Islet of Langerhans (tissue), 1 donor: ENCODE measurements at regions not wholly inside any gene's neighbourhood (a gene's known extent, or its start where the extent isn't known, plus 50 kb on each side); places are given as distances from the start of the nearest gene placed in this dataset.
"Not testable (repeated sequence)": the region's sequence is repeated elsewhere in the genome, so short reads cannot be mapped to it uniquely, and the experiment has no call there.

Source experiments
- FAIRE-seq: peaks from one replicate; lab custom pipeline; 2011; peaks lifted over from hg19 to GRCh38; lab: Jason Lieb, UNC

DNA sequence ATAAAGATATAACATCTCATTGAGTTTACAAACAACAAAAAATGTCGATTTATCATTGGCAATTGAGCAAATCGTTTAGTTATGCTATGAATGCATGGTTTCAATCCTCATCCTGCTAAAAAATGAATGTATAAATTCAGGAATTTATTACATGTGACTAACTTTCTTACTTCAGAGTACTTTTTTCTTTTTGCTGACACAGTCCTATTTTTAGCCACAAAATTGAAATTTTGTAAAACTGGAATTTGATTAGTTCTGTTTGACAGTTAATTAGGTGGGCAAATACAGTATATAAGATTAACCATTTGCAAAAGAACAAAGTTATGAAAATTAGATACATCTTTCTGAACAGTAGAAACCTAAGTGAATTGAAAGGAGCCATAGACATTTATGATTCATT, 925.0 kb upstream of the CHORDC1 start:
- no peak for FAIRE-seq

DNA sequence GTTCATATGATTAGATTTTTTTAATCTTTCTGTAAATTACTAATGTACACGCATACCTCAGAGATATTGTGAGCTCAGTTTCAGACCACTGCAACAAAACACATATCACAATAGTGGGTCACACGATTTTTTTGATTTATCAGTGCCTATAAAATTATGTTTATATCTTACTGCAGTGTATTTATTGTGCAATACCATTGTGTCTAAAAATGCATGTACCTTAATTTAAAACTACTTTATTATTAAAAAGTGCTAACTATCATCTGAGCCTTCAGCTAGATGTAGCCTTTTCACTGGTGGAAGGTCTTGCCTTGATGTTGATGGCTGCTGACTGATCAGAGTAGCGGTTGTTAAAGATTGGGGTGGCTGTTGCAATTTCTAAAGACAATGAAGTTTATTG, 918.8 kb upstream of the CHORDC1 start:
- no peak for FAIRE-seq

DNA sequence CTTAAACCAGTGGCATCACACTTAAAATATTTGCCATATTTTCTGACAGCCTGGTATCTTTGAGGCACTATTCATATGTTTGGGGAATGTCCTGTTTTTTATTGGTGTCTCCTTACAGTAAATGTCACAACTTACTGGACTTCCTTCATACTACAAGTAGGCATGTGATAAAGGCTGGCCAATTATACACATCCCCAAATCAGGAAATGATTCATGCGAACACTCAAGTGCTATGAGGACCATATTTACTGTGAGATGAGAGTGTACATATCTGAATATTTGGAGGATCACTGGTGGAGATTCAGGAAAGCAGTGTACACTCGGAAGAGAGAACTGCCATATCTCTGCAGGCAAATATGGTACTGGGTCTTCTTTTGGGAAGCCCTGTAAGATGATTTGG, 913.8 kb upstream of the CHORDC1 start:
- no peak for FAIRE-seq

DNA sequence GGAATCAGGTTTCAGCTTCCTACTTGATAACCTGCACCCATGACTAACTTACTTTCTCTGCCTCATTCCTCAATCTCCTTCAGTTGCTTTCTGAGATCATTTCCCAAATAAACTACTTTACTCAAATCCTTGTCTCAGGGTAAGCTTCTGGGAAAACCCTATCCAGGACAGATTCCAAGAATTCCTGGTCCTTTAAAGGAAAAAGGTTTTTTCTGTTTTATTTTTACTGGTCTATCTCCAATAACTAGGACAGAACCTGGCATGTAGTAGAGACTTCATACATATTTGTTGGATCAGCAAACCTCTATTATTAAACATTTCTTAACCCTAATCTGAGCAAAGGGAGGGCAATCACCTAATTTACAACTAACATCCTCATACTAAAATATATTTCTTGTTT, 910.5 kb upstream of the CHORDC1 start:
- no peak for FAIRE-seq

DNA sequence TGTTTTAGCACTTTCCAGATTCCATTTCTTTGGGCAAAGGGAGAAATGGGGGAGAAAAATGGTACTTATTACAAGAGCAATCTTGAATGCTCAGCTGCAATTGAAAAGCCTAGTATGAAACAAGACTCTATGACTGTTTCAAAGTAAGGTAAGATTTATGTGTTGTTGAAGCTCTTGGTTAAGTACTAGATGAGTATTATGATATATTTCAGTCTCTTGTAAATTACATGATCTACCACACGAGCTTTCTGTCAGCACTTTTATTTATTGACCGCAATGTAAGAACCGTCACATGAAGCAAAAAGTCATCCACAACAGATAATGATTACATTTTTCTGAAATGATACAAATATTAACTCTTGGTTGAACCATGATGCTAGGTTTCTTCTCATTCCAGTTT, 906.7 kb upstream of the CHORDC1 start:
- no peak for FAIRE-seq

DNA sequence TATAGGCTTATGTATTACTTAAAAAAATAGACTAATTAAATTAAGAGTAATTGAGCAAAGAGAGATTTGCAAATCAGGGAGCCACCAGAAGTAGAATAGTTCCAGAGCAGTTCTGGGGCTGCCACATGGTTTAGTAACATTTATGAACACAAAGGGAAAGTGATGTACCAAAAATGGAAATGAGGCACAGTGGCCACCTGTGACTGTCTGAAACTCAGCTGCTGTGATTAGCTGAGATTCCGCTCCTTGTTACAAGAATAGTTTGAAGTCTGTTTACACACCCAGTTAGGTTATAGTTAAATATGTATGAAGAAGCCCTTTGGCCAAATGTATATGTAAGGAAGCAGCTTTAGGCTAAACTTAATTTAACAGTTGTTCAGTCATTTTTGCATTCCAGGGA, 901.5 kb upstream of the CHORDC1 start:
- no peak for FAIRE-seq

DNA sequence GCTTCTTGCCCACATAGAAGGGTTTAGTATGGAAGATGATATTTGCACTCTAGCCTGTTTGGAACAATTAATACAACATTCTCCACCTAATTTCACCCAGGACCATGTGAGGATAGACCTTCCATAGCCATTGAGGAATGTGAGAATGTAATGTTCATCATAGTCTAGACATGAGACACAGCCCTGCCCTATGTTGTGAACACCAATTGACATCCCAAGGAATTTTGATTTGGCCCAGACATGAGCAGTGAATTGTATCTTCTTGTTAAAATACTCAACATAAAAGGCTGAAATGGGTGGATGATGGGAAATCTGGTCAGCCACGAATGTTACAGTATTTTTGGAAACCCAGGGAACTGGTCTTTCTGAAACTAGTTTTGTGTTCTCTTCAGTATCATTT, 892.3 kb upstream of the CHORDC1 start:
- no peak for FAIRE-seq

DNA sequence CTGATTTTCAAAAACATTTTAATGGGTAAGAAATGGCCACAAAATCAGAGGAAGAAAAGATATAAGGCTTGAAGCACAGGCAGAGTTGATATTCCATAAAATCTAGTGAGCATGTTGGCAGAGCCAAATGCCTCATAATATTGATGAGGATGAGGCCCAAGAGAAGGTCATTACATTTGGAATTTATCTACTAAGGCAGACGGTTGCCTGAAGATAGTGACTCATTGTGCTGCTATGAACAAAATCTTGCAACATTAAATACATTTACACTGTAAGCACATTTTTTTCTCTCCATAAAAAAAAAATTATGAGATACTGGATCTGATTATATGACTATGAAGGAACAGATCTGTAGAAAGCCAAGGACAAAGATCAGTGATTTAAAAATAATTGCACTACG, 881.4 kb upstream of the CHORDC1 start:
- no peak for FAIRE-seq

DNA sequence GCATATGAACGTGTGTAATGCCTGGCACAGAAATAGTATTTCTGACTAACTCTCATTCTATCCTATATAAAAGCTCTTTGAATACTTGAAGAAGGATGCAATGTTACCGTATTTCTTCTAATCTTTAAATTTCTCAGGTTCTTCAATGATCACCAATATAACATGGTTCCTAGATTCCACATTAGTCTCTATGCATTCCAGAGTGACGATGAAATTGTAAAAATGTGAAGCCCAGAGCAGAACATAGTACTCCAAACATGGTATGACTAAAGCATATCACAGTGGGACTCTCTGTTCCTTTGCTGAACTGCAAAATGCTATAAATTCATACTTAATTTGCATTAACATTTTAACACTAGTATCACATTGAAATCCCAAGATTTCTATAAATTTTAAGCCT, 877.6 kb upstream of the CHORDC1 start:
- FAIRE-seq = no peak

DNA sequence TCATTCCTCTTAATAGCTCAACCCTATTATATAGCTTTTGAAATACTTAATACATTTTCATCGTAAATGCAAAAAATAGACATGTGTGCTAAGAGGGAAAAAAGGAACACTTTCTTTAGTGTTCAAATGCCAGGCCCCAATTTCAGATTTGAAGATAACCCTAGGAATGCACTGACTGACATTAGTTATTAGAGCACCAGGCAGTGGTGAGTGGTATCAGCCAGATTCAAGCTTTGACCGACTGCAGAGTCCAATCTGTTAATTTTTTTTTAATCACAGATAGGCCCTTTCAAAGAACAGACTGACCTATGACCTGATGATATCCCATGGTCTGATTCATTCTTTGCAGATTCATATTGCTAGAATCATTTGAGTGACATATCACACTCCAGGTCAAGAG, 874.2 kb upstream of the CHORDC1 start:
- FAIRE-seq = no peak

DNA sequence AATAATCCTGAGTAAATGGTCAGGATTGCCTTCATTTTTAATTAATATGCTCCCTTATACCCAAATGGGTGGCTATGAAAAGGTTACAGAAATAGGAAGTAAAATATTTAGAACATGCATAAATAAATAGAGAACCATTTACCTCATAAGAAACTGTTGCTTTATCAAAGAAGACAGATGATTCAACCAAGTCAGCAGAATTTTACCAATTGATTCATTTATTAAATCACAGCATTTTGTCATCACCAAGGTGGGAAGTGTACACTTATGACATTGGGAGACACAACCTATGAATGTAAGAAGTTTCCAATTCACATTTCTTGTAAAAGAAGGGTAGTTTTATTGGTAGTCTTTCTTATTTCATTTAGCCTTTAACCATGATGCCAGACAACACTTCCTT, 870.3 kb upstream of the CHORDC1 start:
- no peak for FAIRE-seq

DNA sequence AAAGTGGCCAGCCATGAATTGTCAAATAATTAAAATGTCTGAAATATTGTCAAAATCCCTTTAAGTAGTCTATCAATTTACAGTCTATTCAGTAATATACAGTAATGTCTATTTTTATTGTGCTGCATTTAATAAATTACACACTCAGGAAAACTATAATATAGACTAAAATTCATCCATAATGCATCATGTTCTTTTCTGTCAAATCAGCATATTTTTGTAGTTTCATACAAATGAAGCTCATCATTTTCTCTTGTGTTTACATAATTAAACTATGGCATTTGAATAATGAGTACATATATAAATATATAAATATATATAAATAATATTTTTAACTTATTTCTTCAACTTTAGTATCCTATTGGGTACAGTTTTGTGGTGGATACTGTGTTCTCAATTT, 868.7 kb upstream of the CHORDC1 start:
- FAIRE-seq = no peak

DNA sequence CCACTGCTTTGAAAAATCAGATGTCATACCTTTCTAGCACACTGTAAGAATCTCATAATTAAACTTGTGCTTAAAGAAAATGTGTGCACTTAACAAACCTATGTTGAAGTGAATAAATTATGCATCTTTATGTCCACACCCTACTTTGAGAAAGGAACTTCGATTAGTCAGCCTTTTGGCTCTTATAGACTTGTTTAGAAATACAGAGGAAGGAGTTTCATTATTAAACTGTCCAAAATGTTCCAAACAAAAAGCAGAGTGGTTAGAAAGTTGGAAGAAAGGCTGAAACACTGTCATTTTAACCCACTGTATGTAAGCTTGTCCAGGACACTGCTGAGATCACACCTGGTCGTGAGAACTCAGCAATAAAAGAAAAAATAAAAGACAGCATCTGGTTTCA, 863.2 kb upstream of the CHORDC1 start:
- no peak for FAIRE-seq

DNA sequence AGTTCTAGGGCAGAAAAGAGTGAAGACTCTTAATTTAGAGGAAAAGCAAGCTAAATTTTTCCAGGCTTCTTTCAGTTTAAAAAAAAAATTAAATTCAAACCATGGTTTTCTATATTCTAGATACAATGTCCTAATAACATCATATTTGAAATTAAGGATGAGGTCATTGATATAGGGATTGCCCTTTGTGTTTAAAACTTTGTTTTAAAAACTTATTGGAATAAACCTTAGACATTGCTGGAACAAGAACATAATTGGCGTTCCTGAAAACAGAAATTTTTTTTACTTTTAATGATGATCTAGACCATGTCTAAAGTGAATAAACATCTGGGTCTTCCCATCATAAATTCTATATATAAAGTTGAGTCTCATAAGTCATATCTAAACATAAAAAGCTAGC, 859.4 kb upstream of the CHORDC1 start:
- no peak for FAIRE-seq

DNA sequence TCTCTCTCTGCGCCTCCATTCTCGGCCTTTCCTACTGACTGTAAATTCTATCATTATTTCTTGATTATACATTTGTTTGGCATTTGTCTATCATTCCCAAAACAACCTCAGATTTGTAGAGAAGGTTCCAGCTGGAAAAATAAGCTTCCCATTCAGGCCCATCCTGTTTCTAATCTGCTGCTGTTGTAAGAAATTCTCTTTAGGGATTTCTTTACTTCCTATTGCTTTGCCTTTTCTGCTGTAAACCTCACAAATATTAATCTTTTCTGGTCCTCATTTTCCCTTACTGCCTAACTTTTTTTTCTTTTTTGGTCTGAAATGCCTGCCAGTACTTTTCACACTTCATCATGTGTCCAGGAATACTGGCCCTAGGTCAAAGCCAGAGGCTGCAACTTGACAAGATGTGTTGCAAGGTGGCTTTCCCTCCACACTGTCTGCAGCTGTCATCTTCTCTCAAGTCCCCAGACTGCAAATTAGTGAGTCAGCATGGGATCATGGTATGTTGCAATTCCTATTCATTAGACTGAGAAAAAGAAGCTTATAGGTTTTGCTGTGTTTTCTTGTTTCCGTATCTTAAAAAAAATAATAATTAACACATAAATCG, 858.7 kb upstream of the CHORDC1 start:
- no peak for FAIRE-seq

DNA sequence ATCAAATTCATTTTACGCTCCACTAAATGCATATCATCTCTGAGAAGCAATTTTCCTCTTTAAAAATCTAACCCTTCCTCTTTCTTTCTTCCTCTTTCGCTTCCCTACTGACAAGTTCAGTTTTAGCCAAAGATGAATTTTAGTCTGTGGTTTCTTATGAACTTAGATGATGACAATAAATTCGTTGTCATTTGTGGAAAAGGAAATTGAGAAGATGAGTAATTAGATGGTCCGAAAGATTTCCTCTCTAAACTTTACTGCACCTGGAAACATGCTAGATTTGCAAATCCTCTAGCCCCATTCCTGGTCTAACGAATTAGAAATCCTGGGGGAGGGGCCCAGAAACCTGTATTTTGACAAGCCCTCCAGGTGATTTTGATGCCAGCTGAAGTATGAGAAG, 855.4 kb upstream of the CHORDC1 start:
- no peak for FAIRE-seq

DNA sequence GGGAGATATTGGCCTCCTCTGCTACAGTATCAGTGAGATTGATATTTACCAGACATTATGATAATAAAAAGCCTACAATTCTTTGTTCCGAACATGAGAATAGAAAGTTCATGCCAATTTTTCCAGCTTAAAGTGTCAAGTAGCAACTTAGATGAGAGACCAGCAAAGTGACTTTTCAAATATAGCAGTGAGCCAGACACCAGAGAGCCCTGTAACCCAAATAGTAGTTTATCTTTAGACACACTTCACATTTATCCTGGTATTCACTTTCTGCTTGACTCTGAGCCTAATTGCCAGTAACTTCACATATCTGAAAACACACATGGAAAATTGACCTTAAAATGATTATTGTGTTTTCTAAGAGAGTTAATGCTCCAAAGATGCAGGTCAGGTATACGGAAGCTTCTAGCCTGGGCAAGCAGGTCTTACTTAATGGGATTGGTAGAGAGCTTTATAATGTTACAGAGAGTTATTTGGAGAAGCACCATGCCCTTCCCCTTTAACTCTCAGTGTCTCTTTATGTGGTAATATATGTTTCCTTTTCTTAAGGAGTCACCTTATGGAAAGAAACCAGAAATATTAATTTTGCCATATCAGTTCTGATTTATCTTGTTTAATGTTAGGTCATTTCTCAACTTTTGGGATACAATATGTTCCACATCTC, 852.3 kb upstream of the CHORDC1 start:
- no peak for FAIRE-seq

DNA sequence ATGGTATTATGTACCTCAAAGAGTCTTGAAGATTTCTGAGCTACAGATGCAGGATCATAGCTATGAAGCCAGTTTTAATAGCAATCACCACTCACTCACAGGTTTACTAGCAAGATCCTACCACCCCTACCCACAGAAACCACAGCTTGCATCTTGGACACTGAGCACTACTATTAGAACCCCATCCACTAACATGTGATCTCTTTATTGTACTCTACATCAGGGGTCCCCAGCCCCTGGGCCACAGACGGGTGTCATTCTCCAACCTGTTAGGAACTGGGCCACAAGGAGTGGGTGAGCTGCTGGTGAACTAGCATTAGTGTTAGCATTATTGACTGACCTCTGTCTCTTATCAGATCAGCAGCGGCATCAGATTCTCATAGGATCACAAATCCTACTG, 844.8 kb upstream of the CHORDC1 start:
- FAIRE-seq = no peak

DNA sequence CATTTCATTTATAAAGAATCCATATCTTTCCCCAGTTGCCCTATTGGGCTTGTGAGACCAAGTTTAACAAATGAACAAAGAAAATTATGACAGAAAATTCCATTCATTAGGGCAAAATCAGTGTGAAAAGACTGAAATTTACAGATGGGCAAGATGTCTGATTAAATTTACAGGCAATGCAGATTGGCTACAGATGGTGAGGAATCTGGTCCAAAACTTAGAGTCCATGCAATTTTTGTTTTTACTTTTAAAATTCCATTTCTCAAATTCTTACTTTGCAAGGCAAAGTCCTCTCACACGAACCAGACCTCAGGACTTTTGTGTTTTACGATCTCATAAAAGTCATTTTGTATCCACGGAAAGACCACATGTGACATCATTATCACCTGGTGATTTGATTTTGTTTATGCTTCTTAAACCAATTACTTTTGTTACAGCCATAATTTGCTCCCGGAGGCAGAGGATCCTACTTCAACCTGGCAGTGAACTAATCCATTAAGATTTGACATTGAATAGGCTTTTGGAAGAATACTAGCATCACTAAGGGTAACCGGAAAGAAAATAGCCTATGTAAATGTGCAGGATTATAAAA, 843.7 kb upstream of the CHORDC1 start:
- FAIRE-seq = no peak

DNA sequence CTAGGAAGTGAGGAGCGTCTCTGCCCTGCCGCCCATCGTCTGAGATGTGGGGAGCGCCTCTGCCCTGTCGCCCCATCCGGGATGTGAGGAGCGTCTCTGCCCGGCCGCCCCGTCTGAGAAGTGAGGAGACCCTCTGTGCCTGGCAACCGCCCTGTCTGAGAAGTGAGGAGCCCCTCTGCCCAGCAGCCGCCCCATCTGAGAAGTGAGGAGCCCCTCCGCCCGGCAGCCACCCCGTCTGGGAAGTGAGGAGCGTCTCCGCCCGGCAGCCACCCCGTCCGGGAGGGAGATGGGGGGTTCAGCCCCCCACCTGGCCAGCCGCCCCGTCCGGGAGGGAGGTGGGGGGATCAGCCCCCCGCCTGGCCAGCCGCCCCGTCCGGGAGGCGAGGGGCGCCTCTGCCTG, 840.5 kb upstream of the CHORDC1 start:
- not testable (repeated sequence) for FAIRE-seq

DNA sequence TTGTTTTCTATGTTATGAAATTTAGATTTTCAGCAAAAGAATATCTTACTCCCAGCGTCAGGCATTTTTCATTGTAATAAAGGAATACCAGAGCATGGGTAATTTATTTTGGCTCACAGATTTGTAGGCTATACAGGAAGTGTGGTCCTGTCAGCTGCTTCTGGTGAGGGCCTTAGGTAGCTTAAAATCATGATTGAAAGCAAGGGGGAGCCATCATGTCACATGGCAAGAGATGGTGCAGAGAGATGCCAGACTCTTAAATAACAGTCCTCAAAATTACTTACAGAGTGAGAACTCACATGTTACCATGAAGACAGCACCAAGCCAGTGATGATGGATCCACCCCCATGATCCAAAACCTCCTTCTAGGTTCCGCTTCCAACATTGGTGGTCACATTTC, 825.0 kb upstream of the CHORDC1 start:
- no peak for FAIRE-seq

DNA sequence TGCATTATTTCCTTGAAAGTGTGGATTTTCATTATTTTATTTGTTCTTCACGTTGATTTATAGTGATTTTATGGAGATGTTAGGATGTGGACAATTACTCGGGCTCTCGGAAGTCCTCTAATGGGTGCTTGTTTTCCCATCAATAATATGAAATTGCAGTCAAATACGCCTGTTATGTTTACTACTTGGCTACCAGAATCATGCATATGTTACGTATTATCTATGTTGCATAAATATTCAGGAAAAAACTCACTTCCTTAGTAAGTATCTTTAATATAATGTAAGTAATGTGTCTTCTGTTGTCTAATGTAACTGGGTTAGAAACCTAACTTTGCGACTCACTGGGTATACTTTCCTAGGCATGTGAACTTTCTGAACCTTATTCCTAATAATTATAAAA, 823.4 kb upstream of the CHORDC1 start:
- no peak for FAIRE-seq

DNA sequence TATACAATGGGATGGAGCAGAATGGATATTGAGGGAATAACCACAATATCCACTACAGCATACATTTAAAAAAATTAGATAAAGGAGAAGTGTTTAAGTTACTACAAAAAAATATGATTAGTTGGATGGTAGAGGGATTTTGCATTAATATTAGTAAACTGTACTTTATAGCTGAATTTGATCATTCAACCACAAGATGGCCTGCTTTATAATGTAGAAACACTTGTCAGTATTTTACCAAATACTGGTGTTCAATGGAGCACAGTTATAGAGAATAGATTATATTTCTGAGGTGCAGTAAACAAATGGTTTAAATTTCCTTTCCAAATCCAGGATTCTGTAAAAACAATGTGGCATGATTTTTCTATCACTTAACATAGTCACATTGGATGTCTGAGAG, 818.8 kb upstream of the CHORDC1 start:
- FAIRE-seq = no peak

DNA sequence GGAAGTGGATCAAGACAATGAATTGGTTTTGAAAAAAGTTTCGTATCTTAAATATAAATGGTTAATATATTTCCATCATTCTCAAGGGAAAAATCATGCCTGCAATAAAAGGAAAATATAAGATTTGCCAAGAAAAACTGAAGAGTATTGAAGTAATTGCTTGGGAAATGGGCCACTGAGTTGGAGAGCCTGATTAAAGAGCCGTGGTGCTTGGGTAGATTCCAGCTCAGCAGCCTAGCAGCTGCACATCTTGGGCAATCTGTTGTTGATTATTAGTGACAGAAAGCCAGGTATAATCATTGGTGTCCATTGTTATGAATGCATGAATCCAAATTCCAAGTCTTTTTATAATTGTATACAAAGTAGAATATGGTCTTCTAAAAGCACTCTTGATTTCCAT, 800.9 kb upstream of the CHORDC1 start:
- FAIRE-seq = no peak
